ENCODE measurements at regions not wholly inside any gene's neighbourhood (a gene's known extent, or its start where the extent isn't known, plus 50 kb on each side); places are given as distances from the start of the nearest gene placed in this dataset.

DNA sequence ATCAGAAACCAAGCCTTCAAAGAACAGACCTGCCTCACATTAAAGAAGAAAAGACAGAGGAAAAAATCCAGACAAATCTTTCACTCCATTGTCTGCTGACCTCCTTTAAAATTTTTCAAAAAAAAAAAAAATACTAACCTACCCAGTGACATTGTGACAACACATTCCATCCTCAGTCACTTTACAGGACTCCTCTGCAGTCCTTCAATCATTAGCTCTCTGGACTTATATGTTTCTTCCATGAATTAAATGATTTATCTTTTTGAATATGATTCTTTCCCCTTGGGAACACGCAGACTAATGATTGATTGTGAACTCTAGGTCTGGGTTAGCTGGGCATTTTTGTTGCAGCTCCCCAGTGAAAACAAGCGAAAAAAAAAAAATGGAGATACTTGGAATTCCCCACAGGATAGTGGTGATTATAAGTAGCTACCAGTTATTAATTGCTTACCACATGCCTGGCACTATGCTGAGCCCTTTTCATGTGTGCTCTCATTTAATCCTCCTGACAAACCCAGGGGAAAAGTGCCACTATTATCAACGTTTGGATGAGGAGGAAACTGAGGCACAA is 261.3 kb upstream of the NCKAP5 start:
- TF ChIP-seq SUZ12 (IDR thresholded peaks at IDR 0.05; ENCODE audit: unreplicated experiment) (no peak), POLR2AphosphoS5 (IDR thresholded peaks at IDR 0.05; ENCODE audit: low read length) (no peak), POLR2AphosphoS2 (IDR thresholded peaks at IDR 0.05; ENCODE audit: low read depth, low read length) (no peak), SREBF2 (IDR thresholded peaks at IDR 0.05; ENCODE audit: low read length) (no peak), HDAC2 (IDR thresholded peaks at IDR 0.05) (no peak), EZH2 (IDR thresholded peaks at IDR 0.05; ENCODE audit: borderline replicate concordance, control insufficient read depth, low read depth, low read length) (no peak)
- TF ChIP-seq, protein P1, sequence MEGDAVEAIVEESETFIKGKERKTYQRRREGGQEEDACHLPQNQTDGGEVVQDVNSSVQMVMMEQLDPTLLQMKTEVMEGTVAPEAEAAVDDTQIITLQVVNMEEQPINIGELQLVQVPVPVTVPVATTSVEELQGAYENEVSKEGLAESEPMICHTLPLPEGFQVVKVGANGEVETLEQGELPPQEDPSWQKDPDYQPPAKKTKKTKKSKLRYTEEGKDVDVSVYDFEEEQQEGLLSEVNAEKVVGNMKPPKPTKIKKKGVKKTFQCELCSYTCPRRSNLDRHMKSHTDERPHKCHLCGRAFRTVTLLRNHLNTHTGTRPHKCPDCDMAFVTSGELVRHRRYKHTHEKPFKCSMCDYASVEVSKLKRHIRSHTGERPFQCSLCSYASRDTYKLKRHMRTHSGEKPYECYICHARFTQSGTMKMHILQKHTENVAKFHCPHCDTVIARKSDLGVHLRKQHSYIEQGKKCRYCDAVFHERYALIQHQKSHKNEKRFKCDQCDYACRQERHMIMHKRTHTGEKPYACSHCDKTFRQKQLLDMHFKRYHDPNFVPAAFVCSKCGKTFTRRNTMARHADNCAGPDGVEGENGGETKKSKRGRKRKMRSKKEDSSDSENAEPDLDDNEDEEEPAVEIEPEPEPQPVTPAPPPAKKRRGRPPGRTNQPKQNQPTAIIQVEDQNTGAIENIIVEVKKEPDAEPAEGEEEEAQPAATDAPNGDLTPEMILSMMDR (IDR thresholded peaks at IDR 0.05 in 2 of 3, conservative IDR thresholded peaks at IDR 0.05 in 1 of 3; ENCODE audit: control insufficient read depth in 2 of 3, extremely low read depth in 1 of 3, insufficient read depth in 1 of 3, low read depth in 3 of 3, low read length in 3 of 3), result no peak
- TF ChIP-seq, protein P2, sequence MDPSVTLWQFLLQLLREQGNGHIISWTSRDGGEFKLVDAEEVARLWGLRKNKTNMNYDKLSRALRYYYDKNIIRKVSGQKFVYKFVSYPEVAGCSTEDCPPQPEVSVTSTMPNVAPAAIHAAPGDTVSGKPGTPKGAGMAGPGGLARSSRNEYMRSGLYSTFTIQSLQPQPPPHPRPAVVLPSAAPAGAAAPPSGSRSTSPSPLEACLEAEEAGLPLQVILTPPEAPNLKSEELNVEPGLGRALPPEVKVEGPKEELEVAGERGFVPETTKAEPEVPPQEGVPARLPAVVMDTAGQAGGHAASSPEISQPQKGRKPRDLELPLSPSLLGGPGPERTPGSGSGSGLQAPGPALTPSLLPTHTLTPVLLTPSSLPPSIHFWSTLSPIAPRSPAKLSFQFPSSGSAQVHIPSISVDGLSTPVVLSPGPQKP (IDR thresholded peaks at IDR 0.05; ENCODE audit: low read depth, low read length), result no peak

All from GM12878 (cell line).